ENCODE measurements at regions not wholly inside any gene's neighbourhood (a gene's known extent, or its start where the extent isn't known, plus 50 kb on each side); places are given as distances from the start of the nearest gene placed in this dataset.

GRCh38 chr2:150143087-150143536, 344.4 kb downstream of the RND3 start:
- no peak overlapping the region for H3K27ac ChIP-seq (ENCODE audit: low read depth, low read length)
- 0 out of 2 replicates have a peak overlapping the region, but pooled peaks have one; percentile 2 for H3K4me2 ChIP-seq (ENCODE audit: low read length)
- ChIA-PET CTCF (no interaction called here), POLR2A (no interaction called here), RAD21 (ENCODE audit: low non-redundant PET in 1 of 2, low total read pairs in 2 of 2, uncharacterized antibody in 2 of 2, unreplicated experiment in 2 of 2) (no interaction called here)
- H3K9me2 ChIP-seq (ENCODE audit: insufficient read depth): no peaks in the 10 kb centered on the region
- ATAC-seq (no peak), DNase-seq (ENCODE audit: low read depth, low spot score) (no peak)
- no peaks in the 10 kb centered on the region for H3K9me3 ChIP-seq (ENCODE audit: control insufficient read depth in 1 of 2, insufficient read depth in 1 of 2, low read depth in 1 of 2, low read length in 2 of 2)
- H3K27me3 ChIP-seq (ENCODE audit: insufficient read depth, low read length): no peaks in the 10 kb centered on the region
- no peaks in the 10 kb centered on the region for H3K79me2 ChIP-seq (ENCODE audit: insufficient read depth, low read length)
- H3K36me3 ChIP-seq (ENCODE audit: control insufficient read depth in 1 of 2, insufficient read depth in 2 of 2, low read length in 2 of 2): no peaks in the 10 kb centered on the region
- H4K20me1 ChIP-seq (ENCODE audit: insufficient read depth): no peaks in the 10 kb centered on the region
- no TSS peak for BruUV-seq (replicated peaks)
- intact Hi-C loops (cut with micrococcal nuclease): no loop called here
- no peak overlapping the region for H3K4me3 ChIP-seq (replicated peaks in 1 of 2; ENCODE audit: low read depth in 1 of 2, low read length in 2 of 2)
- no peak overlapping the region for H3K9ac ChIP-seq (ENCODE audit: low read length)
- no peak overlapping the region for H2AFZ ChIP-seq (ENCODE audit: low read depth, low read length, poor library complexity, severe bottlenecking)
- TF ChIP-seq ATF3 (IDR thresholded peaks at IDR 0.05) (no peak), YY1 (IDR thresholded peaks at IDR 0.05; ENCODE audit: extremely low read depth, insufficient replicate concordance, low read depth, low read length) (no peak)
- H3K4me1 ChIP-seq (ENCODE audit: control insufficient read depth in 1 of 2, insufficient read depth in 2 of 2, low read length in 2 of 2): peaks cover 0 to 13% of the 10 kb centered on the region in 2 experiments; a peak in 2 of 4 replicates

- H3K9ac ChIP-seq (ENCODE audit: low read length): no peak overlapping the region
- H2AFZ ChIP-seq (ENCODE audit: low read depth, low read length, poor library complexity, severe bottlenecking): no peak overlapping the region
- H3K36me3 ChIP-seq (ENCODE audit: control insufficient read depth in 1 of 2, insufficient read depth in 2 of 2, low read length in 2 of 2): no peaks in the 10 kb centered on the region
- H4K20me1 ChIP-seq (ENCODE audit: insufficient read depth): no peaks in the 10 kb centered on the region
- H3K4me3 ChIP-seq (replicated peaks in 1 of 2; ENCODE audit: low read depth in 1 of 2, low read length in 2 of 2): no peak overlapping the region
- H3K9me3 ChIP-seq (ENCODE audit: control insufficient read depth in 1 of 2, insufficient read depth in 1 of 2, low read depth in 1 of 2, low read length in 2 of 2): no peaks in the 10 kb centered on the region
- no peak overlapping the region for H3K27ac ChIP-seq (ENCODE audit: low read depth, low read length)
- H3K27me3 ChIP-seq (ENCODE audit: insufficient read depth, low read length): no peaks in the 10 kb centered on the region
- DNase-seq (ENCODE audit: low read depth, low spot score): no peak
- H3K4me1 ChIP-seq (ENCODE audit: control insufficient read depth in 1 of 2, insufficient read depth in 2 of 2, low read length in 2 of 2): peaks cover 0 to 13% of the 10 kb centered on the region in 2 experiments; a peak in 2 of 4 replicates
- ChIA-PET POLR2A (no interaction called here), CTCF (no interaction called here), RAD21 (ENCODE audit: low non-redundant PET in 1 of 2, low total read pairs in 2 of 2, uncharacterized antibody in 2 of 2, unreplicated experiment in 2 of 2) (no interaction called here)
- BruUV-seq (replicated peaks): no TSS peak
- H3K9me2 ChIP-seq (ENCODE audit: insufficient read depth): no peaks in the 10 kb centered on the region
- no peak overlapping the region for H3K4me2 ChIP-seq (ENCODE audit: low read length)
- intact Hi-C loops (cut with micrococcal nuclease): no loop called here
- TF ChIP-seq RAD21 (IDR thresholded peaks at IDR 0.05; ENCODE audit: low read depth): no peak
- no peak for TF ChIP-seq MAX (IDR thresholded peaks at IDR 0.05)
- TF ChIP-seq CEBPB (IDR thresholded peaks at IDR 0.05; ENCODE audit: low read depth): no peak
- no peak for TF ChIP-seq ELF1 (IDR thresholded peaks at IDR 0.05; ENCODE audit: borderline replicate concordance, low read depth)
- no peaks in the 10 kb centered on the region for H3K79me2 ChIP-seq (ENCODE audit: insufficient read depth, low read length)
- ATAC-seq: peak; percentile 30; the same call in 1 of the 2 replicates
Observed at GRCh38 chr2:150142561-150142960, 344.9 kb downstream of the RND3 start.
